GM10248 (cell line): ENCODE measurements at regions not wholly inside any gene's neighbourhood (a gene's known extent, or its start where the extent isn't known, plus 50 kb on each side); places are given as distances from the start of the nearest gene placed in this dataset.

ENCODE experiments used
- CTCF ChIA-PET: fragments of 300-600 bp; sonication (Branson Sonifier 250); formaldehyde crosslinking; extraction: SDS; loops from one replicate; lab custom pipeline; 2021; ENCODE audit warnings: antibody characterized with exemption; lab: Yijun Ruan, JAX
- POLR2A ChIA-PET: fragments of 350-650 bp; sonication (Branson Sonifier 250); formaldehyde crosslinking; extraction: SDS; loops from one replicate; lab custom pipeline; 2020; ENCODE audit warnings: antibody characterized with exemption; lab: Yijun Ruan, JAX
- DNase-seq: peaks from one replicate; pipeline ENCODE4 v3.0.0; 2012; ENCODE audit errors: extremely low spot score
- CTCF ChIP-seq: IDR thresholded peaks from 2 replicates; pipeline ENCODE4 v1.5.1; 2012; ENCODE audit warnings: mild to moderate bottlenecking, low read depth; ENCODE audit errors: extremely low read depth, missing control alignments, control extremely low read depth

GRCh38 chr12:124195567-124195942 is 99.3 kb upstream of the RFLNA start:
- DNase-seq = no peak
- no peak for TF ChIP-seq CTCF
- CTCF ChIA-PET = no interaction called here
- POLR2A ChIA-PET = no interaction called here

GRCh38 chr12:124196236-124196635 is 98.7 kb upstream of the RFLNA start:
- ChIA-PET POLR2A (no interaction called here), CTCF (no interaction called here)
- no peak for DNase-seq
- TF ChIP-seq CTCF = no peak

- POLR2A ChIA-PET = no interaction called here
These were observed 93.6 kb upstream of the RFLNA start for GRCh38 chr12:124201248-124201647.

GRCh38 chr12:124203176-124203575 is 91.7 kb upstream of the RFLNA start:
- ChIA-PET CTCF (no interaction called here), POLR2A (no interaction called here)
- no peak for TF ChIP-seq CTCF
- no peak for DNase-seq

More at GRCh38 chr12:124201248-124201647, 93.6 kb upstream of the RFLNA start:
- CTCF ChIA-PET = interaction anchor here (1.1 kb wide), 1 partner anchor 10 kb away, joined by 3 read pairs; no protein-coding TSS in a partner anchor
- no peak for DNase-seq
- TF ChIP-seq CTCF = no peak

GRCh38 chr12:124205405-124205804 is 89.5 kb upstream of the RFLNA start:
- no peak for TF ChIP-seq CTCF
- ChIA-PET CTCF (interaction anchor here (1.5 to 1.7 kb wide), 2 partner anchors 11 to 15 kb away, joined by 4 to 5 read pairs; no protein-coding TSS in a partner anchor), POLR2A (no interaction called here)
- DNase-seq = no peak

GRCh38 chr12:124207049-124207448 is 87.8 kb upstream of the RFLNA start:
- TF ChIP-seq CTCF = no peak
- CTCF ChIA-PET = interaction anchor here (1.5 kb wide), 1 partner anchor 67 kb away, joined by 3 read pairs; no protein-coding TSS in a partner anchor
- no peak for DNase-seq
- POLR2A ChIA-PET = no interaction called here
